Tibial nerve (tissue), 4 donors: ENCODE measurements at regions not wholly inside any gene's neighbourhood (a gene's known extent, or its start where the extent isn't known, plus 50 kb on each side); places are given as distances from the start of the nearest gene placed in this dataset.
"Not testable (repeated sequence)": the region's sequence is repeated elsewhere in the genome, so short reads cannot be mapped to it uniquely, and the experiment has no call there.

Experiments
- DNase-seq, 2 donors: peaks; one replicate each; pipeline ENCODE4 v3.0.0-alpha.2; 2019; ENCODE audit warnings: low spot score in 2 of 2
- H3K27ac ChIP-seq, 4 donors: fragments of 200-600 bp; sonication (generic) in 3 of 4; one replicate each; pipeline ENCODE4 v1.5.1; 2017 to 2019; ENCODE audit warnings: mild to moderate bottlenecking in 1 of 4
- H3K27me3 ChIP-seq, 2 donors: fragments of 200-600 bp; sonication (generic) in 1 of 2; one replicate each; pipeline versions ENCODE4 v1.5.1 to v1.6.0; 2017 to 2019
- H3K36me3 ChIP-seq, 3 donors: fragments of 200-600 bp; sonication (generic); one replicate each; pipeline ENCODE4 v1.5.1; 2018 to 2019
- H3K4me1 ChIP-seq, 4 donors: fragments of 200-600 bp; sonication (generic) in 3 of 4; one replicate each; pipeline ENCODE4 v1.5.1; 2017 to 2019
- H3K4me3 ChIP-seq, 4 donors: fragments of 200-600 bp; sonication (generic) in 3 of 4; one replicate each; pipeline ENCODE4 v1.5.1; 2017 to 2019; ENCODE audit warnings: mild to moderate bottlenecking in 1 of 4, moderate library complexity in 1 of 4
- H3K9me3 ChIP-seq, 4 donors: fragments of 200-600 bp; sonication (generic) in 3 of 4; one replicate each; pipeline ENCODE4 v1.5.1; 2017 to 2019
- CTCF ChIP-seq, 5 experiments: fragments of 200-600 bp in 3 of 5; fragments of 450-650 bp in 2 of 5; sonication (generic) in 3 of 5; IDR thresholded peaks; one replicate each; pipeline ENCODE4 v1.5.1; 2016 to 2019; ENCODE audit warnings: antibody characterized with exemption in 5 of 5, mild to moderate bottlenecking in 3 of 5, moderate library complexity in 2 of 5
- EP300 ChIP-seq, 2 donors: sonication (generic); formaldehyde crosslinking; IDR thresholded peaks; one replicate each; pipeline ENCODE4 v1.6.1; 2017; ENCODE audit warnings: antibody characterized with exemption in 2 of 2, mild to moderate bottlenecking in 1 of 2
- POLR2A ChIP-seq, 2 donors: fragments of 450-650 bp; IDR thresholded peaks; one replicate each; pipeline ENCODE4 v1.6.1; 2017; ENCODE audit warnings: antibody characterized with exemption in 2 of 2, mild to moderate bottlenecking in 2 of 2, moderate library complexity in 2 of 2
- WGBS, 2 donors: methylation state at CpG; one replicate each; pipeline ENCODE4 v1.1.5; 2018; 5-methylcytosine and 5-hydroxymethylcytosine counted together

GRCh38 chr1:96886474-96886873 is 164.9 kb downstream of the PTBP2 start:
- H3K27ac ChIP-seq: no peak overlapping the region
- 85 to 91% methylated on average over 4 of the region's 4 CpGs for WGBS, 2 donors
- no peak for DNase-seq
- TF ChIP-seq POLR2A (IDR thresholded peaks at IDR 0.05) (no peak), EP300 (IDR thresholded peaks at IDR 0.05) (no peak), CTCF (IDR thresholded peaks at IDR 0.05) (no peak)
- no peaks in the 10 kb centered on the region for H3K4me1 ChIP-seq
- no peak overlapping the region for H3K4me3 ChIP-seq
- peaks cover 0 to 13% (median 6%) of the 10 kb centered on the region in 4 donors for H3K9me3 ChIP-seq
- H3K27me3 ChIP-seq: no peaks in the 10 kb centered on the region
- no peaks in the 10 kb centered on the region for H3K36me3 ChIP-seq

- no peak overlapping the region for H3K27ac ChIP-seq
- no peak overlapping the region for H3K4me3 ChIP-seq
- WGBS, 2 donors: 64 to 67% methylated on average over 1 of the region's 1 CpG
- no peak for DNase-seq
- no peaks in the 10 kb centered on the region for H3K4me1 ChIP-seq
- H3K36me3 ChIP-seq: no peaks in the 10 kb centered on the region
- TF ChIP-seq EP300 (IDR thresholded peaks at IDR 0.05) (no peak), CTCF (IDR thresholded peaks at IDR 0.05) (no peak), POLR2A (IDR thresholded peaks at IDR 0.05) (no peak)
- H3K27me3 ChIP-seq: no peaks in the 10 kb centered on the region
- H3K9me3 ChIP-seq: peaks cover 0 to 13% (median 6%) of the 10 kb centered on the region in 4 donors
Observed at GRCh38 chr1:96887501-96887900, 165.9 kb downstream of the PTBP2 start.

GRCh38 chr1:96901783-96902363 is 180.3 kb downstream of the PTBP2 start:
- no peak overlapping the region for H3K27ac ChIP-seq
- peaks cover 0 to 13% (median 0%) of the 10 kb centered on the region in 4 donors for H3K9me3 ChIP-seq
- no peaks in the 10 kb centered on the region for H3K36me3 ChIP-seq
- 91 to 94% methylated on average over 10 of the region's 10 CpGs for WGBS, 2 donors
- H3K4me3 ChIP-seq: no peak overlapping the region
- H3K27me3 ChIP-seq: no peaks in the 10 kb centered on the region
- DNase-seq: no peak
- no peaks in the 10 kb centered on the region for H3K4me1 ChIP-seq
- TF ChIP-seq POLR2A (IDR thresholded peaks at IDR 0.05) (no peak), EP300 (IDR thresholded peaks at IDR 0.05) (no peak), CTCF (IDR thresholded peaks at IDR 0.05) (no peak)

GRCh38 chr1:96912248-96912647 is 190.7 kb downstream of the PTBP2 start:
- Histone ChIP-seq H3K4me3 (no peak overlapping the region), H3K27me3 (no peaks in the 10 kb centered on the region), H3K27ac (no peak overlapping the region), H3K9me3 (no peaks in the 10 kb centered on the region), H3K4me1 (no peaks in the 10 kb centered on the region), H3K36me3 (no peaks in the 10 kb centered on the region)
- TF ChIP-seq CTCF (IDR thresholded peaks at IDR 0.05) (no peak), EP300 (IDR thresholded peaks at IDR 0.05) (no peak), POLR2A (IDR thresholded peaks at IDR 0.05) (no peak)
- DNase-seq: no peak
- 92 to 93% methylated on average over 5 of the region's 5 CpGs for WGBS, 2 donors

- H3K4me1 ChIP-seq, H3K9me3 ChIP-seq, H3K27ac ChIP-seq, H3K36me3 ChIP-seq, DNase-seq, H3K4me3 ChIP-seq, H3K27me3 ChIP-seq: not testable (repeated sequence)
- 69 to 78% methylated on average over 3 of the region's 3 CpGs for WGBS, 2 donors
Observed at GRCh38 chr1:96915701-96916100, 194.1 kb downstream of the PTBP2 start.

GRCh38 chr1:96918406-96918805 is 196.8 kb downstream of the PTBP2 start:
- WGBS, 2 donors: 38 to 47% methylated on average over 1 of the region's 1 CpG
- Histone ChIP-seq H3K36me3 (no peaks in the 10 kb centered on the region), H3K9me3 (peaks cover 0 to 4% (median under 1%) of the 10 kb centered on the region in 4 donors), H3K4me1 (no peaks in the 10 kb centered on the region), H3K27me3 (no peaks in the 10 kb centered on the region), H3K27ac (no peak overlapping the region), H3K4me3 (no peak overlapping the region)
- no peak for DNase-seq
- TF ChIP-seq EP300 (IDR thresholded peaks at IDR 0.05): no peak
- no peak for TF ChIP-seq CTCF (IDR thresholded peaks at IDR 0.05)
- TF ChIP-seq POLR2A (IDR thresholded peaks at IDR 0.05): no peak
